HepG2 (cell line): ENCODE measurements at regions not wholly inside any gene's neighbourhood (a gene's known extent, or its start where the extent isn't known, plus 50 kb on each side); places are given as distances from the start of the nearest gene placed in this dataset.
A peak's percentile ranks its signal among the peaks of the same experiment; 100 is the strongest.

Experiments
- ARNT2 ChIP-seq: sonication (generic); formaldehyde crosslinking; IDR thresholded peaks from 2 replicates; pipeline ENCODE4 v1.8.0; 2022; ENCODE audit warnings: mild to moderate bottlenecking, low read depth, missing genetic modification reagents, moderate library complexity
- CENPX ChIP-seq: sonication (generic); formaldehyde crosslinking; IDR thresholded peaks from 2 replicates; pipeline ENCODE4 v1.9.0; 2021; ENCODE audit warnings: mild to moderate bottlenecking, missing genetic modification reagents, moderate library complexity
- CHD4 ChIP-seq: fragments of 200-600 bp; sonication (generic); IDR thresholded peaks from 2 replicates; pipeline ENCODE4 v1.7.0; 2017; ENCODE audit warnings: mild to moderate bottlenecking, low read length, borderline replicate concordance
- GLI4 ChIP-seq: sonication (generic); formaldehyde crosslinking; IDR thresholded peaks from 2 replicates; pipeline ENCODE4 v1.5.1; 2020; ENCODE audit warnings: missing genetic modification reagents, mild to moderate bottlenecking, moderate library complexity, borderline replicate concordance
- GZF1 ChIP-seq: sonication (generic); formaldehyde crosslinking; IDR thresholded peaks from 2 replicates; pipeline ENCODE4 v1.5.1; 2020; ENCODE audit warnings: mild to moderate bottlenecking, missing genetic modification reagents
- HDAC2 ChIP-seq: sonication (generic); formaldehyde crosslinking; IDR thresholded peaks from 2 replicates; pipeline ENCODE4 v1.4.0; 2020; ENCODE audit warnings: missing genetic modification reagents
- KLF13 ChIP-seq: sonication (generic); formaldehyde crosslinking; IDR thresholded peaks from 2 replicates; pipeline ENCODE4 v1.4.0; 2020; ENCODE audit warnings: mild to moderate bottlenecking, missing genetic modification reagents
- MIER2 ChIP-seq: IDR thresholded peaks from 2 replicates; pipeline ENCODE4 v1.6.1; 2016; ENCODE audit warnings: missing biosample characterization, missing genetic modification reagents
- POLR2G ChIP-seq: fragments of 200-400 bp; formaldehyde crosslinking; IDR thresholded peaks from 2 replicates; pipeline ENCODE4 v1.6.1; 2018; ENCODE audit warnings: mild to moderate bottlenecking, low read depth, low read length, moderate library complexity
- RARA ChIP-seq: IDR thresholded peaks from 2 replicates; pipeline ENCODE4 v1.6.1; 2016; ENCODE audit warnings: missing genetic modification reagents, missing compliant biosample characterization
- RFX3 ChIP-seq: IDR thresholded peaks from 2 replicates; pipeline ENCODE4 v1.6.1; 2016; ENCODE audit warnings: missing biosample characterization, missing genetic modification reagents
- RFXANK ChIP-seq: IDR thresholded peaks from 2 replicates; pipeline ENCODE4 v1.6.1; 2016
- ZFP36 ChIP-seq: fragments of 150-350 bp; IDR thresholded peaks from 2 replicates; pipeline ENCODE4 v1.6.1; 2018; ENCODE audit warnings: borderline replicate concordance, low read length, low read depth; ENCODE audit not compliant: partially characterized antibody
- ZFP36L1 ChIP-seq: sonication (generic); formaldehyde crosslinking; IDR thresholded peaks from 2 replicates; pipeline ENCODE4 v1.8.0; 2022; ENCODE audit warnings: mild to moderate bottlenecking, missing genetic modification reagents, moderate library complexity
- ZFP62 ChIP-seq: sonication (generic); formaldehyde crosslinking; IDR thresholded peaks from 2 replicates; pipeline ENCODE4 v1.4.0; 2020; ENCODE audit warnings: missing genetic modification reagents
- ZNF17 ChIP-seq: sonication (generic); formaldehyde crosslinking; IDR thresholded peaks from 2 replicates; pipeline ENCODE4 v1.5.0; 2020; ENCODE audit warnings: mild to moderate bottlenecking, missing genetic modification reagents
- ZNF180 ChIP-seq: sonication (generic); formaldehyde crosslinking; IDR thresholded peaks from 2 replicates; pipeline ENCODE4 v1.4.0; 2020; ENCODE audit warnings: low read depth, missing genetic modification reagents, borderline replicate concordance
- ZNF20 ChIP-seq: sonication (generic); formaldehyde crosslinking; IDR thresholded peaks from 2 replicates; pipeline ENCODE4 v1.4.0; 2020; ENCODE audit warnings: mild to moderate bottlenecking, moderate library complexity, missing genetic modification reagents
- ZNF768 ChIP-seq: sonication (generic); formaldehyde crosslinking; IDR thresholded peaks from 2 replicates; pipeline ENCODE4 v1.4.0; 2020; ENCODE audit warnings: missing genetic modification reagents
- TF ChIP-seq, protein P1 (sequence below): sonication (generic); formaldehyde crosslinking; IDR thresholded peaks from 2 replicates; pipeline ENCODE4 v1.8.0; 2022; ENCODE audit warnings: mild to moderate bottlenecking, missing genetic modification reagents, moderate library complexity
- TF ChIP-seq, protein P2 (sequence below): IDR thresholded peaks from 2 replicates; pipeline ENCODE4 v1.6.1; 2016
- TF ChIP-seq, protein P3 (sequence below): sonication (generic); formaldehyde crosslinking; IDR thresholded peaks from 2 replicates; pipeline ENCODE4 v1.8.1; 2023; ENCODE audit warnings: mild to moderate bottlenecking, missing genetic modification reagents
- TF ChIP-seq, protein P4 (sequence below): sonication (generic); formaldehyde crosslinking; IDR thresholded peaks from 2 replicates; pipeline ENCODE4 v1.4.0; 2020; ENCODE audit warnings: mild to moderate bottlenecking, low read depth, missing genetic modification reagents
- TF ChIP-seq, protein P5 (sequence below): sonication (generic); formaldehyde crosslinking; IDR thresholded peaks from 2 replicates; pipeline ENCODE4 v1.8.0; 2022; ENCODE audit warnings: low read depth, missing genetic modification reagents
- TF ChIP-seq, protein P6 (sequence below): IDR thresholded peaks from 2 replicates; pipeline ENCODE4 v1.6.1; 2016; ENCODE audit warnings: low read depth, borderline replicate concordance

DNA sequence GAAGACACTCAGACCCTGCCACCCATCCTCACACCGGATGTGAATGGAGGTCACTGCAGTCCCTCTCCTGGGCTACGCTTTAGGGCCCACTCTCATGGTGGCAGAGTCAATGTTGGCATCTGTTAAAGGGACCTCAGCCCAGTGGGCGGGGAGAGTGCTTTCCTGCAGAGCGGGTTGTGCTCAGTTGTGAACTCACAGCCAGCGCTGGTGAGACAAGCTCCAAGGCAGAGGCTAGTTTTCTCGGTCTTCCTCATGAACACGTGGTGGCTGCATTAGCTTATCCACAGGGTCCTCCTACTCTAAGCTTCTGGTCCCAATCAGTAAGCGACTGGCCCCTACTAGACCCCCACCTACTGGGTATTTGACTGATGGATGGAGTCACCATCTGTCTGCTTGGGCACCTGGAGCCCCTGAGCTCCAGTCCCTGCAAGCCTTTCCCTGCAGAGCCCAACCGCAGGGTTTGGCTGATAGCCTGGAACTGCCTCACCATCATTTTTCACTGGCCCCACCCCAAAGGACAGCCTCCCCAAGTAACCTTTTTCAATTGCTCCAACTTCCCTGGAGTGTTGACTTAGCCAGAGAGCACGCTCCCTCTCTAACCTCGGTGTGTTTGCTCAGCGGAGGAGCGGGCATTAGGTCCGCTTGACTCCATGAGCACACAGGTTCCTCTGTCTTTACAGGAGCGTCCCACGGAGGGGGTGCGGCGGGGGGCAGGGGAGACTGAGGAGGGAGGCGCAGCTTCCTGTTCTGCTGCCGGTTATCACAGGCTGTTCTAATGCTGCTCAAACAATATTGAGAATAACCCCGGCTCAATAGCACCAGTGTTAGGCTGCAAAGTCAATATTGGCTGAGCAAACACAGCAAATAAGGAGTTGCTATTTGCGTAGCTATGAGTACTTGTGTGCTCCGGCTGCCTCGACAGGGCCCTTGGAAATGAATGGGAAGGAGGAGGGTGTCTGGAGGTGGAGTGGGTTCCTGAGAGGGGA lies 141.7 kb downstream of the RPLP1 start (continued):
- TF ChIP-seq GLI4 (CRISPR knock-in tag), result peak; percentile 86; the same call in 1 of the 2 replicates
- TF ChIP-seq, protein P1, sequence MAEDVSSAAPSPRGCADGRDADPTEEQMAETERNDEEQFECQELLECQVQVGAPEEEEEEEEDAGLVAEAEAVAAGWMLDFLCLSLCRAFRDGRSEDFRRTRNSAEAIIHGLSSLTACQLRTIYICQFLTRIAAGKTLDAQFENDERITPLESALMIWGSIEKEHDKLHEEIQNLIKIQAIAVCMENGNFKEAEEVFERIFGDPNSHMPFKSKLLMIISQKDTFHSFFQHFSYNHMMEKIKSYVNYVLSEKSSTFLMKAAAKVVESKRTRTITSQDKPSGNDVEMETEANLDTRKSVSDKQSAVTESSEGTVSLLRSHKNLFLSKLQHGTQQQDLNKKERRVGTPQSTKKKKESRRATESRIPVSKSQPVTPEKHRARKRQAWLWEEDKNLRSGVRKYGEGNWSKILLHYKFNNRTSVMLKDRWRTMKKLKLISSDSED (CRISPR knock-in tag), result 0 out of 2 replicates have a peak, but pooled peaks have one; percentile 51
- TF ChIP-seq, protein P2, sequence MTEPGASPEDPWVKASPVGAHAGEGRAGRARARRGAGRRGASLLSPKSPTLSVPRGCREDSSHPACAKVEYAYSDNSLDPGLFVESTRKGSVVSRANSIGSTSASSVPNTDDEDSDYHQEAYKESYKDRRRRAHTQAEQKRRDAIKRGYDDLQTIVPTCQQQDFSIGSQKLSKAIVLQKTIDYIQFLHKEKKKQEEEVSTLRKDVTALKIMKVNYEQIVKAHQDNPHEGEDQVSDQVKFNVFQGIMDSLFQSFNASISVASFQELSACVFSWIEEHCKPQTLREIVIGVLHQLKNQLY (CRISPR knock-in tag), result peak; percentile 80
- TF ChIP-seq, protein P3, sequence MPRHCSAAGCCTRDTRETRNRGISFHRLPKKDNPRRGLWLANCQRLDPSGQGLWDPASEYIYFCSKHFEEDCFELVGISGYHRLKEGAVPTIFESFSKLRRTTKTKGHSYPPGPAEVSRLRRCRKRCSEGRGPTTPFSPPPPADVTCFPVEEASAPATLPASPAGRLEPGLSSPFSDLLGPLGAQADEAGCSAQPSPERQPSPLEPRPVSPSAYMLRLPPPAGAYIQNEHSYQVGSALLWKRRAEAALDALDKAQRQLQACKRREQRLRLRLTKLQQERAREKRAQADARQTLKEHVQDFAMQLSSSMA (CRISPR knock-in tag), result 0 out of 2 replicates have a peak, but pooled peaks have one; percentile 49
- TF ChIP-seq ZNF20 (CRISPR knock-in tag), result no peak
- TF ChIP-seq, protein P4, sequence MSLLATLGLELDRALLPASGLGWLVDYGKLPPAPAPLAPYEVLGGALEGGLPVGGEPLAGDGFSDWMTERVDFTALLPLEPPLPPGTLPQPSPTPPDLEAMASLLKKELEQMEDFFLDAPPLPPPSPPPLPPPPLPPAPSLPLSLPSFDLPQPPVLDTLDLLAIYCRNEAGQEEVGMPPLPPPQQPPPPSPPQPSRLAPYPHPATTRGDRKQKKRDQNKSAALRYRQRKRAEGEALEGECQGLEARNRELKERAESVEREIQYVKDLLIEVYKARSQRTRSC (CRISPR knock-in tag), result no peak
- TF ChIP-seq RFX3, result peak; percentile 73
- TF ChIP-seq, protein P5, sequence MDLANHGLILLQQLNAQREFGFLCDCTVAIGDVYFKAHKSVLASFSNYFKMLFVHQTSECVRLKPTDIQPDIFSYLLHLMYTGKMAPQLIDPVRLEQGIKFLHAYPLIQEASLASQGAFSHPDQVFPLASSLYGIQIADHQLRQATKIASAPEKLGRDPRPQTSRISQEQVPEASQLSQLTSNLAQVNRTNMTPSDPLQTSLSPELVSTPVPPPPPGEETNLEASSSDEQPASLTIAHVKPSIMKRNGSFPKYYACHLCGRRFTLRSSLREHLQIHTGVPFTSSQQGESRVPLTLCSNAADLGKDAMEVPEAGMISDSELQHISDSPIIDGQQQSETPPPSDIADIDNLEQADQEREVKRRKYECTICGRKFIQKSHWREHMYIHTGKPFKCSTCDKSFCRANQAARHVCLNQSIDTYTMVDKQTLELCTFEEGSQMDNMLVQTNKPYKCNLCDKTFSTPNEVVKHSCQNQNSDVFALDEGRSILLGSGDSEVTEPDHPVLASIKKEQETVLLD (CRISPR knock-in tag), result no peak
- TF ChIP-seq CENPX (CRISPR knock-in tag), result no peak
- no peak for TF ChIP-seq KLF13 (CRISPR knock-in tag)
- TF ChIP-seq CHD4, result peak; percentile 44; the same call in 1 of the 2 replicates
- peak; percentile 96 for TF ChIP-seq RARA
- peak; percentile 32; the same call in 1 of the 2 replicates for TF ChIP-seq ZFP36L1 (CRISPR knock-in tag)
- TF ChIP-seq ZNF768 (CRISPR knock-in tag), result no peak; the same call in 1 of the 2 replicates
- TF ChIP-seq, protein P6, sequence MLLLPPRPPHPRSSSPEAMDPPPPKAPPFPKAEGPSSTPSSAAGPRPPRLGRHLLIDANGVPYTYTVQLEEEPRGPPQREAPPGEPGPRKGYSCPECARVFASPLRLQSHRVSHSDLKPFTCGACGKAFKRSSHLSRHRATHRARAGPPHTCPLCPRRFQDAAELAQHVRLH (CRISPR knock-in tag), result peak; percentile 63; the same call in 1 of the 2 replicates
- no peak; the same call in 1 of the 2 replicates for TF ChIP-seq RFXANK (CRISPR knock-in tag)
- no peak for TF ChIP-seq POLR2G
- TF ChIP-seq GZF1 (CRISPR knock-in tag), result no peak
- peak; percentile 87; the same call in 1 of the 2 replicates for TF ChIP-seq ARNT2 (CRISPR knock-in tag)
- TF ChIP-seq HDAC2 (CRISPR knock-in tag), result peak; percentile 100
- no peak for TF ChIP-seq ZNF180 (CRISPR knock-in tag)
- peak; percentile 99 for TF ChIP-seq ZFP36
- no peak for TF ChIP-seq ZFP62 (CRISPR knock-in tag)
- TF ChIP-seq MIER2 (CRISPR knock-in tag), result peak; percentile 72; the same call in 1 of the 2 replicates
- TF ChIP-seq ZNF17 (CRISPR knock-in tag), result no peak
